ENCODE measurements at regions not wholly inside any gene's neighbourhood (a gene's known extent, or its start where the extent isn't known, plus 50 kb on each side); places are given as distances from the start of the nearest gene placed in this dataset.

- no peaks in the 10 kb centered on the region for H3K9me3 ChIP-seq (ENCODE audit: control insufficient read depth, insufficient read depth, low read length)
- in situ Hi-C loops (cut with MboI; ENCODE audit: low sequenced_read_pairs): no loop called here
- POLR2A ChIA-PET (ENCODE audit: unreplicated experiment): no interaction called here
- H3K4me2 ChIP-seq (ENCODE audit: low read depth, low read length): no peak overlapping the region
- H3K4me3 ChIP-seq (ENCODE audit: insufficient read depth, low read depth, low read length): no peak overlapping the region
- BruUV-seq (replicated peaks): no TSS peak
- no peak overlapping the region for H2BK15ac ChIP-seq (ENCODE audit: low read depth, low read length)
- peak; percentile 22 for DNase-seq
- no peak overlapping the region for H2BK20ac ChIP-seq (ENCODE audit: low read depth, low read length)
- H3K56ac ChIP-seq (ENCODE audit: extremely low read depth, insufficient read depth, low read length): no peak overlapping the region
- CTCF ChIA-PET: no interaction called here
- no CpG with 5 or more reads among the region's 13 CpGs for WGBS, 2 experiments (ENCODE audit: extremely low coverage in 2 of 2, insufficient read length in 1 of 2)
- no peaks in the 10 kb centered on the region; the same call in 1 of the 2 replicates for H3K27me3 ChIP-seq (ENCODE audit: control insufficient read depth, insufficient read depth, low read length)
- no peak overlapping the region for H3K27ac ChIP-seq (ENCODE audit: insufficient read depth, low read length)
- H4K91ac ChIP-seq (ENCODE audit: insufficient read depth, low read depth, low read length): no peak overlapping the region
- H4K20me1 ChIP-seq (ENCODE audit: insufficient read depth, low read length): no peaks in the 10 kb centered on the region
- H3K9ac ChIP-seq (ENCODE audit: low read depth, low read length): no peak overlapping the region
- TF ChIP-seq POLR2A (IDR thresholded peaks at IDR 0.05; ENCODE audit: low read depth, low read length) (no peak), FOS (IDR thresholded peaks at IDR 0.05; ENCODE audit: low read depth, low read length) (no peak), RFX5 (IDR thresholded peaks at IDR 0.05; ENCODE audit: low read depth, low read length) (no peak), RAD21 (IDR thresholded peaks at IDR 0.05; ENCODE audit: low read length) (no peak), BHLHE40 (IDR thresholded peaks at IDR 0.05; ENCODE audit: low read depth, low read length) (no peak), MXI1 (IDR thresholded peaks at IDR 0.05; ENCODE audit: borderline replicate concordance, low read depth, low read length) (no peak), SMC3 (IDR thresholded peaks at IDR 0.05; ENCODE audit: low read depth, low read length) (no peak), USF2 (IDR thresholded peaks at IDR 0.05; ENCODE audit: low read depth, low read length) (no peak), CEBPB (IDR thresholded peaks at IDR 0.05; ENCODE audit: low read depth, low read length) (no peak), RCOR1 (IDR thresholded peaks at IDR 0.05; ENCODE audit: insufficient replicate concordance, low read length) (no peak), CTCF (conservative IDR thresholded peaks at IDR 0.05; ENCODE audit: low read depth, low read length) (no peak), NFE2L2 (IDR thresholded peaks at IDR 0.05; ENCODE audit: low read depth, low read length) (no peak), MAZ (IDR thresholded peaks at IDR 0.05; ENCODE audit: borderline replicate concordance, low read depth, low read length) (no peak), MAFK (IDR thresholded peaks at IDR 0.05; ENCODE audit: low read depth, low read length) (no peak)
- TF ChIP-seq, protein P1, sequence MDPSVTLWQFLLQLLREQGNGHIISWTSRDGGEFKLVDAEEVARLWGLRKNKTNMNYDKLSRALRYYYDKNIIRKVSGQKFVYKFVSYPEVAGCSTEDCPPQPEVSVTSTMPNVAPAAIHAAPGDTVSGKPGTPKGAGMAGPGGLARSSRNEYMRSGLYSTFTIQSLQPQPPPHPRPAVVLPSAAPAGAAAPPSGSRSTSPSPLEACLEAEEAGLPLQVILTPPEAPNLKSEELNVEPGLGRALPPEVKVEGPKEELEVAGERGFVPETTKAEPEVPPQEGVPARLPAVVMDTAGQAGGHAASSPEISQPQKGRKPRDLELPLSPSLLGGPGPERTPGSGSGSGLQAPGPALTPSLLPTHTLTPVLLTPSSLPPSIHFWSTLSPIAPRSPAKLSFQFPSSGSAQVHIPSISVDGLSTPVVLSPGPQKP (IDR thresholded peaks at IDR 0.05; ENCODE audit: borderline replicate concordance, low read depth, low read length): no peak
- no peak overlapping the region for H4K8ac ChIP-seq (ENCODE audit: low read depth in 2 of 2, low read length in 2 of 2)
- H2BK5ac ChIP-seq (ENCODE audit: low read depth, low read length, poor library complexity, severe bottlenecking): no peak overlapping the region
- no peaks in the 10 kb centered on the region for H3K36me3 ChIP-seq (ENCODE audit: control insufficient read depth, insufficient read depth, low read length)
- intact Hi-C loops (cut with micrococcal nuclease): no loop called here
- H3K9me1 ChIP-seq (ENCODE audit: insufficient read depth, low read length): no peaks in the 10 kb centered on the region; the same call in 1 of the 2 replicates
- no peak overlapping the region for H4K5ac ChIP-seq (ENCODE audit: low read depth, low read length)
- H2BK120ac ChIP-seq (ENCODE audit: low read depth, low read length): no peak overlapping the region
- H2AFZ ChIP-seq (replicated peaks; ENCODE audit: low read length, poor library complexity): no peak overlapping the region
- no peak for ATAC-seq (ENCODE audit: low read depth)
- H3K79me1 ChIP-seq (ENCODE audit: low read depth in 1 of 2, low read length in 2 of 2): no peaks in the 10 kb centered on the region
- no peak overlapping the region for H3K4ac ChIP-seq (ENCODE audit: low read depth, low read length)
- dilution Hi-C loops (cut with HindIII; ENCODE audit: low sequenced_read_pairs, unreplicated experiment): no loop called here
- H3K18ac ChIP-seq (ENCODE audit: low read depth, low read length): no peak overlapping the region
- no peak overlapping the region for H2AK5ac ChIP-seq (ENCODE audit: low read depth, low read length)
- H3K14ac ChIP-seq (replicated peaks; ENCODE audit: low read depth, low read length): no peak overlapping the region
- no peak overlapping the region for H3K23ac ChIP-seq (ENCODE audit: low read depth, low read length)
- H2AK9ac ChIP-seq (replicated peaks; ENCODE audit: low read depth, low read length, poor library complexity): no peak overlapping the region
- no peaks in the 10 kb centered on the region for H3K4me1 ChIP-seq (ENCODE audit: control insufficient read depth, insufficient read depth, low read length)
Observed at GRCh38 chr5:171543148-171543815, 123.8 kb downstream of the FGF18 start.
